HG03097 (cell line): ENCODE measurements at regions not wholly inside any gene's neighbourhood (a gene's known extent, or its start where the extent isn't known, plus 50 kb on each side); places are given as distances from the start of the nearest gene placed in this dataset.
A peak's percentile ranks its signal among the peaks of the same experiment; 100 is the strongest.

Experiments used
- ATAC-seq: cut with Tn5 transposase; IDR thresholded peaks from one replicate; pipeline ENCODE4 v1.9.1; 2021; ENCODE audit not compliant: unreplicated experiment, low FRiP score

GRCh38 chr13:44169018-44169911, 204.4 kb upstream of the SERP2 start:
- no peak for ATAC-seq

GRCh38 chr13:44170731-44171130, 202.9 kb upstream of the SERP2 start:
- ATAC-seq: no peak

GRCh38 chr13:44171156-44171555, 202.5 kb upstream of the SERP2 start:
- no peak for ATAC-seq

GRCh38 chr13:44171861-44172260, 201.8 kb upstream of the SERP2 start:
- no peak for ATAC-seq

- no peak for ATAC-seq
Observed at GRCh38 chr13:44172281-44172810, 201.3 kb upstream of the SERP2 start.

- ATAC-seq: no peak
Observed at GRCh38 chr13:44174769-44175425, 198.7 kb upstream of the SERP2 start.

GRCh38 chr13:44176173-44176572, 197.5 kb upstream of the SERP2 start:
- ATAC-seq: no peak

GRCh38 chr13:44180876-44181536, 192.6 kb upstream of the SERP2 start:
- ATAC-seq: no peak

GRCh38 chr13:44181931-44182330, 191.7 kb upstream of the SERP2 start:
- no peak for ATAC-seq

GRCh38 chr13:44184740-44185139, 188.9 kb upstream of the SERP2 start:
- ATAC-seq: no peak

GRCh38 chr13:44188257-44188656, 185.4 kb upstream of the SERP2 start:
- no peak for ATAC-seq

- no peak for ATAC-seq
Observed at GRCh38 chr13:44189085-44189484, 184.5 kb upstream of the SERP2 start.

GRCh38 chr13:44191103-44191502, 182.5 kb upstream of the SERP2 start:
- ATAC-seq: no peak

GRCh38 chr13:44191504-44192171, 182.0 kb upstream of the SERP2 start:
- no peak for ATAC-seq

- no peak for ATAC-seq
Observed at GRCh38 chr13:44193731-44194130, 179.9 kb upstream of the SERP2 start.

GRCh38 chr13:44195245-44195644, 178.4 kb upstream of the SERP2 start:
- no peak for ATAC-seq

- ATAC-seq: no peak
Observed at GRCh38 chr13:44196196-44196751, 177.3 kb upstream of the SERP2 start.

- ATAC-seq: peak; percentile 78
Observed at GRCh38 chr13:44197791-44198770, 175.5 kb upstream of the SERP2 start.

GRCh38 chr13:44198826-44199225, 174.8 kb upstream of the SERP2 start:
- no peak for ATAC-seq
